ENCODE measurements at regions not wholly inside any gene's neighbourhood (a gene's known extent, or its start where the extent isn't known, plus 50 kb on each side); places are given as distances from the start of the nearest gene placed in this dataset.

DNA sequence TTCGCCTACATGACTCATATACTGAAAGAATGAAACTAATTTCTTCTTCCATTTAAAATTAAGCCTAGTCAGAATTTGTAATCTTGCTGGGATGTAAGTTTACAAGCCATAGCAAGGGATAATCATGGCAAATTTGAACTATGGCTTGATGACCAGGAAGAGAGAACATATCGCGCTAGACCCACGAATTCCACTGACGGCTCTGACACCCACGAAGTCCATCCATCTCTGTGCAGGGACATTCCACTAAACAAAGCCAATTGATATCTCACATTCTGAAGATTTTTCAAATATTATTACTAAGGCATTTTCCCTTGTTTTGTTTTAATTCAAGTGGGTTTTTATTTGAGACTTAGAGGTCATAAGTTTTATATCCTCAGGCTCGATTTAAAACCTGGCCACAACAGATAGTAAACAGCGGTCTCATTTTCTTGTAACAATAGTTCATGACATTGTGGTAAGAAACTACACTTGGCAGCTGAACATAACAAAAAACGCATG, 113.0 kb downstream of the QPCT start:
- no peak for TF ChIP-seq CTCF (IDR thresholded peaks at IDR 0.05; ENCODE audit: low read length)
- TF ChIP-seq EZH2 (IDR thresholded peaks at IDR 0.05; ENCODE audit: borderline replicate concordance, low read length) = no peak
